Stimulated activated naive CD8-positive, alpha-beta T cell treated with anti-CD3 and anti-CD28 coated beads, Interleukin-15, Interleukin-2, amounts not matched to agents 100 ng/mL and 50 ng/mL, for 24 hours (primary cell): ENCODE measurements at regions not wholly inside any gene's neighbourhood (a gene's known extent, or its start where the extent isn't known, plus 50 kb on each side); places are given as distances from the start of the nearest gene placed in this dataset.

Source experiments
- H3K27ac Mint-ChIP-seq: one replicate; pipeline ENCODE4 v1.8.0; 2021; ENCODE audit warnings: mild to moderate bottlenecking, mixed read lengths
- H3K27me3 Mint-ChIP-seq: one replicate; pipeline ENCODE4 v1.8.0; 2021; ENCODE audit warnings: mixed read lengths
- H3K36me3 Mint-ChIP-seq: one replicate; pipeline ENCODE4 v1.8.0; 2021; ENCODE audit warnings: low read depth, mixed read lengths
- H3K4me1 Mint-ChIP-seq: one replicate; pipeline ENCODE4 v1.8.0; 2021; ENCODE audit warnings: low read depth, mixed read lengths
- H3K4me3 Mint-ChIP-seq: one replicate; pipeline ENCODE4 v1.8.0; 2021; ENCODE audit warnings: mild to moderate bottlenecking, mixed read lengths
- H3K9me3 Mint-ChIP-seq: one replicate; pipeline ENCODE4 v1.8.0; 2021; ENCODE audit warnings: mixed read lengths

DNA sequence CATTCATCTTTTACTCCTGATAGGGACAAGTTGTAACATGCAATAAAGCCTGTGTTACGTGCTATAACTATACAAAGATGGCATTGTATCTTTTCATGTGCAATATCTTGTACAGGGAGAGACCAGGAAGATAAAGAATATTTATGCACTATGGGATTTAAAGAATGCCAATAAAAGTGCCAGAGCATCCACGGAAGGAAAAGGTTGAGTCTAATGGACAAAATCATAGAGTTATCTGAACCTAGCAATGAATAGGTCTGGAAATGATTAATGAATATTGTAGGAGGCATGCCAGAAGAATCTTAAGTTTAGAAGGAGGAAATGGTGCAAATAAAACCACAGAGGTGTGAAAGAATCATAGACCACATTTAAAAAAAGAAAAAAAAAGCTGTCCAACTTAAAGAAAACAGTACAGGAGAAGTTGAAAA is 263.9 kb downstream of the KCNC2 start:
- Mint-ChIP-seq H3K27ac (no peak overlapping the region), H3K9me3 (no peaks in the 10 kb centered on the region), H3K4me1 (peaks cover 12% of the 10 kb centered on the region), H3K36me3 (no peaks in the 10 kb centered on the region), H3K4me3 (no peak overlapping the region), H3K27me3 (no peaks in the 10 kb centered on the region)

DNA sequence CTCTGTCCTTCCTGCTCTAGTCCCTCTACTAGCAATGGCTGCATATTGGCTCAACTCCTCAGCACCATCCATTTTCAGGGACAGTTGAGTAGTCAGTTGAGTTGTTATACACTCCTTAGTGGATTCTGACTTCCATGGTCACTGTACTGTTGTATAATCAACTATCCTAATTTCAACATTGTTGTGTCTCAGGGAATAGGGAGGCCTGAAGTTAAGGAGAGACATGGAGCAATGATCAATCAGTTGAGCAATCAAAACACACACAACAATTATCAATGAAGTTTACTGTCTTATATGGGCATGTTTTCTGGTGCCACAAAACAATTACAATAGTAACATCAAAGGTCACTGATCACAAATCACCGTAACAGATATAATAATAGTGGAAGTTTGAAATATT is 255.9 kb downstream of the KCNC2 start:
- H3K4me1 Mint-ChIP-seq, result no peaks in the 10 kb centered on the region
- H3K27ac Mint-ChIP-seq, result no peak overlapping the region
- H3K4me3 Mint-ChIP-seq, result no peak overlapping the region
- peaks cover 5% of the 10 kb centered on the region for H3K9me3 Mint-ChIP-seq
- H3K27me3 Mint-ChIP-seq, result no peaks in the 10 kb centered on the region
- H3K36me3 Mint-ChIP-seq, result no peaks in the 10 kb centered on the region

DNA sequence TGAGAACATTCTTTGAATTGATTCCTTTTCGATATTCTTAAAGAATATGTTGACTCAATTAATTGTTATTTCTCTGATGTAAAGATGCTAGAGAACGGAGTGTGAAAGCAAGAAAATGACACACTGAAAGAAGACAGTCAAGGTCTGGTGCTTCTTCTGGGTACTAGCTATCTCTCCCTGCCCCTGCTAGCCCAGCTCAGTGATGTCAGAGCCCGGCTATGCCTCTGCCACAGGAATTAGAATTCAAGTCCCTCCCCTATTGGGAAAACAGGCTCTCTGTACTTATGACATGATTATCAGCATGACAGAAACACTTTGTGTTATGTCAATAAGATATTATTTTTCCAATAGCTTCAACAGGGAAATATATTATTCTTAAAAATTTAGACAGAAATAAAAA is 252.4 kb downstream of the KCNC2 start:
- Mint-ChIP-seq H3K27me3 (no peaks in the 10 kb centered on the region), H3K27ac (no peak overlapping the region), H3K36me3 (no peaks in the 10 kb centered on the region), H3K4me1 (no peaks in the 10 kb centered on the region), H3K9me3 (peaks cover 9% of the 10 kb centered on the region), H3K4me3 (no peak overlapping the region)

DNA sequence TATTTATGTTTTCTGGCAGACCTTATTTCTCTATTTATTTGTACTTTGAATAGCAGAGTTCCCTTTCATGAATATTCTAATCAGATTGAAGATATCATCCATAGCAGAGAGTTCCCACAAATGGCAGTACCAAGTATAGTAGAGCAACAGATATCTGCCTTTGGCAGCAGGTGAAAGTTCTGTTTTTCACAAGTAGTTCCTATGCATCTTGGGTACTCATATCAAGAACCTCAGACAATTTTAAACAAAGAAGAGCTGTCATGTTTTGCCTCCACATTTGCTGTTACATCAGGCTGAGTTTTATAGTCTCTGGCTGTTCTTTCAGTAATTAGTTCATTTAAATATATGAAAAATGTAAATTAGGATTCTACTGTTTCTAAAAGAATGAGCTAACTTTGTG is 252.0 kb downstream of the KCNC2 start:
- Mint-ChIP-seq H3K27me3 (no peaks in the 10 kb centered on the region), H3K9me3 (peaks cover 9% of the 10 kb centered on the region), H3K4me3 (no peak overlapping the region), H3K36me3 (no peaks in the 10 kb centered on the region), H3K4me1 (no peaks in the 10 kb centered on the region), H3K27ac (no peak overlapping the region)

DNA sequence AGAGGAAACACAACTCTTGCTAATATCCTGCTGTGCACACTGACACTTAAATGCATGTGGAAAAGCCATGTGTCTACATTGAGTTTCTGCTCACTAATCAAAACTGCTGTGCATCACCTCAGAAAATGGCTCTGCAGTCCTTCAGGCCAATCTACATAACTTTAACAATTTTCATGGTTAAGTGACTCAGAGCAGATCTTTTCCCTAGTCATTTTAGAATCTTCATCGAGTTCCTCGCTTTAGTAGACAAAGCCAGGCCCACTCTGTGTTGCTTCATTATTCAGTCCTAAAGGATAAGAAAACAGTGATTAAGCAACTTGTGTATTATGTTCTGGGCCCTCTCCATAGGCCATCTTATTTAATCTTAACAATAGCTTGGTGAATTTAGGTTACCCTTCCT is 250.0 kb downstream of the KCNC2 start:
- H3K36me3 Mint-ChIP-seq, result no peaks in the 10 kb centered on the region
- no peak overlapping the region for H3K27ac Mint-ChIP-seq
- peaks cover 9% of the 10 kb centered on the region for H3K9me3 Mint-ChIP-seq
- no peaks in the 10 kb centered on the region for H3K4me1 Mint-ChIP-seq
- H3K27me3 Mint-ChIP-seq, result no peaks in the 10 kb centered on the region
- H3K4me3 Mint-ChIP-seq, result no peak overlapping the region

DNA sequence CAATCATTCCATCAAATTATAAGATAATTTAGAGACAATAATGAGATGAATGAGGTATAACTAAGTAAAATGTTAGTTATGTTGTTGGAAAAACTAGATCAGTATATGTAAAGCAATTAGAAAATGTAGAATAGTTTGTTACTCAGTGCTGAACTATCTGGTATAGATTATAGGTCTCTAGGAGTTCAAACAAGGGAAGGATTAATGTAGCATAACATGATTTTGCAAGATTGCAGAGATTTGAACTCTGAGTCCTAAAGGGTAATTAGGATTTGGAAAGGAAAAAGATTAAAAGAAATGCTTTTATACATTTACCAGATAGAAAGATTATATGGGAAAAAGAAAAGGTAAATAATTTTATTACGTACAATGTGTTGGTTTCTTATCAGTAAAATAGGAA is 246.3 kb downstream of the KCNC2 start:
- peaks cover 4% of the 10 kb centered on the region for H3K9me3 Mint-ChIP-seq
- H3K4me1 Mint-ChIP-seq, result no peaks in the 10 kb centered on the region
- no peak overlapping the region for H3K4me3 Mint-ChIP-seq
- no peaks in the 10 kb centered on the region for H3K27me3 Mint-ChIP-seq
- H3K36me3 Mint-ChIP-seq, result no peaks in the 10 kb centered on the region
- H3K27ac Mint-ChIP-seq, result no peak overlapping the region

DNA sequence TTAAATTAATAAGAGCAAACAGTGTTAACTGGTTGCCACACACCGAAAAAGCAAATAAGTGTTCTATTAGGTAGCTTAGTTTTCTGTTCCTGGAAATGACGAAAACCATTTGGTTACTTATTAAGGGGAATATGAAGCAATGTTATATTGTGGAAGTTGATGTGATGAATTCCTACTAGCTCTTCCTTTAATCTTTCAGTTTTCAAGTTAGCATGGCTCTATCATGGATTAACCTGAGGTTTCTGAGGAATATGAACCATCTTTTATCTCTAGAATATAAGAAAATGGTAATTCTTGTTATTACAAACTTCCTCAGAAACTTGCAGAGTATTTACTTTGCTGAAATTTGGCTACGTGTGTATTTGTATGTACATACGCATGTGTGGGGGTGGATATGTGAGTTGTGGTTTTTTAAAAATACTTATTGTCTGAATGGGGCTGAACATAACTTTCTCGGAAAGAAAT is 245.7 kb downstream of the KCNC2 start:
- Mint-ChIP-seq H3K4me1 (no peaks in the 10 kb centered on the region), H3K36me3 (no peaks in the 10 kb centered on the region), H3K27ac (no peak overlapping the region), H3K27me3 (no peaks in the 10 kb centered on the region), H3K4me3 (no peak overlapping the region), H3K9me3 (peaks cover 2% of the 10 kb centered on the region)

DNA sequence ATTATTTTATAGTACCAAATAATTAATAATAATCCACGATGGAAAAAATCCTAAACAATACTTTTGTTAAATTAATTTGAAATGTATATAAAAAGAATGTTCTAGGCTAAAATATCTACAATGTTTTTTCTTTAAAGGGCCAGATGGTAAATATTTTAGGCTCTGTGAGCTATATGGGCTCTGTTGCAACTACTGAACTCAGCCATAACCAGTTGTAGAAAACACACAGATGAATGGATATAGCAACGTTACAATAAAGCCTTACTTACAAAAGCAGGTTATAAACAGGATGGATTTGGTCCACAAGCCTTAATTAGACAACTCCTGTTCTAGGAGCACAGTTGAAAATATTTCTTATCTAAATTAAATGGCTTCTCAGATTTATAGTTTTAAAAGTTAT is 245.2 kb downstream of the KCNC2 start:
- Mint-ChIP-seq H3K9me3 (no peaks in the 10 kb centered on the region), H3K4me1 (no peaks in the 10 kb centered on the region), H3K4me3 (no peak overlapping the region), H3K36me3 (no peaks in the 10 kb centered on the region), H3K27ac (no peak overlapping the region), H3K27me3 (no peaks in the 10 kb centered on the region)

DNA sequence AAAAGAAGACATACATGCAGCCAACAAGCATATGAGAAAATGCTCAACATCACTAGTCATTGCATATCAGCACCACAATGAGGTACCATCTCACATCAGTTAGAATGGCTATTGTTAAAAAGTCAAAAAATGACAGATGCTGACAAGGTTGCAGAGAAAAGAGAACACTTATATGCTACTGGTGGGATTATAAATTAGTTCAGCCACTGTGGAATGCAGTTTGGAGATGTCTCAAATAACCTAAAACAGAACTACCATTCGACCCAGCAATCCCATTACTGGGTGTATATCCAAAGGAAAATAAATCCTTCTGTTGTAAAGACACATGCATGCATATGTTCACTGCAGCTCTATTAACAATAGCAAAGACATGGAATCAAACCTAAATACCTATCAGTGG is 238.4 kb downstream of the KCNC2 start:
- Mint-ChIP-seq H3K4me1 (no peaks in the 10 kb centered on the region), H3K27ac (no peak overlapping the region), H3K9me3 (no peaks in the 10 kb centered on the region), H3K4me3 (no peak overlapping the region), H3K27me3 (no peaks in the 10 kb centered on the region), H3K36me3 (no peaks in the 10 kb centered on the region)

DNA sequence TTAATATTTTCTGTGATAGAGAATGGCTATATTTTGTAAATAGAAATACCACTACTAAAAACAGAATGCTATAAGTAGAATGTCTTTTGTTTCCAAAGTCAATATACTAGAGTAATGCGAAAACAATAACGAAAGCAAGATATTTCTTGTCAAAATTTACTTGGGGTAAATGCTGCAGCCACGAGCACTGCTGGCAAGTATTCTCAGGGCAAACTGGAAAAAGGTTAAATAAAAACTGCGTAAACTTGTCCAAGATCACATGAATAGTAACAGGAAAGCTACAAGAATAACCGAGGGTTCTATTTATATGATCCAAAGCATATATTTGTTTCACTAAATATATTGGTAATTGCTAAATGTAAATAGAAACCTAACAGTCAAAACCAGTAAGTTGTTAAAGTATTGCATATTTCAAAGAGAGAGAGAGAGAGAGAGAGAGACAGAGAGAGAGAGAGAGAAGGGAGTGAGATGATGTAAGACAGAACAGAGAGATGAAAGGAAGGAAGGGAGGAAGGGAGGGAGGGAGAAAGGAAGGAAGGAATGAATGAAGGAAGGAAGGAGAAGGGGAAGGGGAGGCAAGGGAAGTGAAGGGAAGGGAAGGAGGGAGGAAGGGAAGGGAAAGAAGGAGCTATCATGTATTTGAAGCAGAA is 231.7 kb downstream of the KCNC2 start:
- Mint-ChIP-seq H3K4me1 (no peaks in the 10 kb centered on the region), H3K9me3 (no peaks in the 10 kb centered on the region), H3K27me3 (no peaks in the 10 kb centered on the region), H3K4me3 (no peak overlapping the region), H3K36me3 (no peaks in the 10 kb centered on the region), H3K27ac (no peak overlapping the region)

DNA sequence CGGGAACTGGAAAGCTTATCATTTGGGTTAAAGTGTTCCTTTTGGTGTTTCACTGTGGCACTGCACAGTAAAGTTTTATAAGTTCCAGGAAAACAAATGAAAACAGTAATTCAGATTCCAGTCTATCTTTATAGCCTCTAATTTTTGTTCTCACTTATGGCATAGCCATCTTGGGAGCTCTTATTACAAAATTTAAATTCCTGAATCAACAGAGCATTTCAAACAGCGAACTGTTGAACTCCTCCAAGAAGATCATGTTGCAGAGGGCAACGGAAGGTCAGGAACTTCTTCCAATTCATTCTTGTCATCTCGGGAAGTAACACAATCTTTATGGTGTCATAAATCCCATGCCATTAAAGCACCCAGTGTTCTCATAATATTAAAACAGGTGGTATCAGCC is 229.1 kb downstream of the KCNC2 start:
- Mint-ChIP-seq H3K4me1 (no peaks in the 10 kb centered on the region), H3K27me3 (no peaks in the 10 kb centered on the region), H3K27ac (no peak overlapping the region), H3K4me3 (no peak overlapping the region), H3K36me3 (no peaks in the 10 kb centered on the region), H3K9me3 (no peaks in the 10 kb centered on the region)

DNA sequence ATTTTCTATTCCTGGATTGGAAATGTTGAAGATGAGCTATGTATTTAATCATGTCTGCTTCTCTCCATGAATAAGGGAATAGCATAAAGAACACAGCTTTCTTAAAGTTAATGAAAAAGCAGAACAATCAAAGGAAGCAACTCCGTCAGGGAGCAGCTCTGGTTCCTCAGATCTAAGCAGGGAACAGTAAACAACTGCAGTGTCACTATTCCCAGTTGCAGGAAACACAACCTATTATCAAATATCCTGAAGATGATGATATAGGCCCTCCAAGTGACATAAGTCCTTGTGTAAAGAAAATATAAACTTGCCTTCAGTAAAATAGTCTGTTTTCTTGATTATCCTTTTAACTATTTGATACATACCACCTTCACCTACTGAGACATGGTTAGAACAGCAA is 228.1 kb downstream of the KCNC2 start:
- Mint-ChIP-seq H3K27me3 (no peaks in the 10 kb centered on the region), H3K9me3 (no peaks in the 10 kb centered on the region), H3K36me3 (no peaks in the 10 kb centered on the region), H3K27ac (no peak overlapping the region), H3K4me3 (no peak overlapping the region), H3K4me1 (no peaks in the 10 kb centered on the region)

DNA sequence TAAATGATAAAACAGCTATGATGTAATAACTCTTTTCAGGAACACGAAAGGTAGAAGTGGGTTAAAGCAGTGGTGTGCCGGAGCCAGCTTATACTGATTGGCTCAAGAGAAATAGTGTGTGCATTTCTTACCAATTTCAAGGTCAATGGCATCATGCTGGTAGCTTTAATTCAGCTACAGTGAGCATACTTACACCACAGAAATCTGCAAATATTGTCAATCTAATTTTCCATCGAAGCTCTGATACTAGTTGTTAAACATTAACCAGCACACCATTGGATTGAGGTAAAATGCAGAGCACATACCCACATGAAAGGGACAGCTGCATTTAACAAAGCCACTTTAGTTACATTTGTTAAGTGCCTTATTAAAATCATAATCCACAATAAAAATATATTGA is 225.7 kb downstream of the KCNC2 start:
- Mint-ChIP-seq H3K36me3 (no peaks in the 10 kb centered on the region), H3K9me3 (no peaks in the 10 kb centered on the region), H3K27ac (no peak overlapping the region), H3K27me3 (no peaks in the 10 kb centered on the region), H3K4me3 (no peak overlapping the region), H3K4me1 (no peaks in the 10 kb centered on the region)

DNA sequence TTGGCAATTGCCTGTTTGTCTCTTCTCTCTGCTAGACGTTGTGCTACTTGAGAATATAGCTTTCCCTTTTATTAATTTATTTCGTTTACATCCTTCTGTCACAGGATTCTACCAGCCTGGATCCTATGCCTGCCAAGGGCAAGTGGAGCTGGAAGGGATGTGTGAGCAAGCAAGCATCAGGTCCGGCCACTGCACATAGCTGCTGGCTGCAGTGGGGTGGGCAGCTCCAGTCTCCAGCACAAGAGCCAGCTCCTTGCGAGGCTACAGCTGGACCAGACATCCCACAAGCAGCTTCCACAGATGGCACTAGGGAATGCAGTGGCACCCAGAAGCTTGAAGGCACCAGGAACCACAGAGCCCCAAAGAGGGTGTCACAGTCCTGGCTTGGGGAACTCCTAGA is 225.0 kb downstream of the KCNC2 start:
- no peak overlapping the region for H3K4me3 Mint-ChIP-seq
- H3K27me3 Mint-ChIP-seq, result no peaks in the 10 kb centered on the region
- no peaks in the 10 kb centered on the region for H3K9me3 Mint-ChIP-seq
- H3K4me1 Mint-ChIP-seq, result no peaks in the 10 kb centered on the region
- H3K36me3 Mint-ChIP-seq, result no peaks in the 10 kb centered on the region
- H3K27ac Mint-ChIP-seq, result no peak overlapping the region

DNA sequence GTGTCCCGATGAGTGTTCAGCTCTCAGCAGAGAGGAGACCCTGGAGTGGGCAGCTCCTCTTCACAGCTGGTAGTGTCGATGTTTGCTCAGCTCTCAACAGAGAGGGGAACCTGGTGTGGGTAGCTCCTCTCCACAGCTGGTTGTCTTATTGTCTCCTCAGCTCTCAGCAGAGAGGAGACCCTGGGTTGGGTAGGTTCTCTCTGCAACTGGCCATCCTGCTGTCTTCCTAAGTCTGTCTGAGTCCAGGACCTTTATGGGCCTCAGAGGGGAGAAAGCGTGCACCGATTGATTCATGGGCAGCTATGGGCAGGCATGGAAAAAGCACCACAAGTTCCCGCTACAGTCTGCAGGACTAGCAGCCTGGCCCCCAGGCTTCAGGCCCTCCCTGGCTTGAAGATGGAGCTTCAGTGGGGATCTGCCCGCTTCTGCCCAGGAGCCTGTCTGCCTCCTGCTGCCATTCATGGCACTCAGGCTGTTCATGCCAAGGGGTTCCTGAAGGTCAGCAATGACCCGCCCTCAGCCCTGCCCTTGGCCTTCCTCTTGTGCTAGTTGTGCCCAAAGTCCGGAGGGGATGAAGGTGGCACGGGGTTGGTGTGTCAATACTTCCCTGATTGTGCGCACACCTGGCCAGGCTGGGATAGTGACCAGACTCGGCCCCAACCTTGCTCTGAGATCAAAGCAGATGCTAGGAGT is 224.2 kb downstream of the KCNC2 start:
- H3K4me3 Mint-ChIP-seq, result no peak overlapping the region
- H3K27me3 Mint-ChIP-seq, result no peaks in the 10 kb centered on the region
- H3K27ac Mint-ChIP-seq, result no peak overlapping the region
- H3K9me3 Mint-ChIP-seq, result no peaks in the 10 kb centered on the region
- H3K4me1 Mint-ChIP-seq, result no peaks in the 10 kb centered on the region
- H3K36me3 Mint-ChIP-seq, result no peaks in the 10 kb centered on the region

DNA sequence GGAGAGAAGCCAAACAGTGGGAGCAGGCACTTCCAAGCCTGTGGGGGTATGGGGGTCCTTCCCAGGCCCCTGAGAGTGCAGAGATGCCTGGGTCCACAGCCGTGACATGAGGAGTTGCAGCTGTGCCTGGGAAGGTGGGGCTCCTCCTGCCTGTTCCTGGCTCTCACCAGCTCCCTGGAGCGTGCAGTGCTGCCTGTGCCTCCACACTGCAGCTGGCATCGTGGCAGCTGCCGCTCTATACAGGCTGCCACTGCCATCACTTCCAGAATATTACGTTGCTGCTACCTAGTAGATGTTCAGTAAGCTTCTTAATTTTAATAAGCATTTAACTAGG is 223.7 kb downstream of the KCNC2 start:
- Mint-ChIP-seq H3K27ac (no peak overlapping the region), H3K4me1 (no peaks in the 10 kb centered on the region), H3K27me3 (no peaks in the 10 kb centered on the region), H3K4me3 (no peak overlapping the region), H3K36me3 (no peaks in the 10 kb centered on the region), H3K9me3 (no peaks in the 10 kb centered on the region)
